ENCODE measurements at regions not wholly inside any gene's neighbourhood (a gene's known extent, or its start where the extent isn't known, plus 50 kb on each side); places are given as distances from the start of the nearest gene placed in this dataset.
"Not testable (repeated sequence)": the region's sequence is repeated elsewhere in the genome, so short reads cannot be mapped to it uniquely, and the experiment has no call there.

- Mint-ChIP-seq H3K4me1 (ENCODE audit: low read depth, unreplicated experiment) (no peaks in the 10 kb centered on the region), H3K9me3 (ENCODE audit: unreplicated experiment) (no peaks in the 10 kb centered on the region), H3K27ac (ENCODE audit: unreplicated experiment) (no peak overlapping the region), H3K36me3 (ENCODE audit: unreplicated experiment) (no peaks in the 10 kb centered on the region), H3K4me3 (ENCODE audit: unreplicated experiment) (no peak overlapping the region), H3K27me3 (ENCODE audit: unreplicated experiment) (no peaks in the 10 kb centered on the region)
- TF ChIP-seq, protein P1, sequence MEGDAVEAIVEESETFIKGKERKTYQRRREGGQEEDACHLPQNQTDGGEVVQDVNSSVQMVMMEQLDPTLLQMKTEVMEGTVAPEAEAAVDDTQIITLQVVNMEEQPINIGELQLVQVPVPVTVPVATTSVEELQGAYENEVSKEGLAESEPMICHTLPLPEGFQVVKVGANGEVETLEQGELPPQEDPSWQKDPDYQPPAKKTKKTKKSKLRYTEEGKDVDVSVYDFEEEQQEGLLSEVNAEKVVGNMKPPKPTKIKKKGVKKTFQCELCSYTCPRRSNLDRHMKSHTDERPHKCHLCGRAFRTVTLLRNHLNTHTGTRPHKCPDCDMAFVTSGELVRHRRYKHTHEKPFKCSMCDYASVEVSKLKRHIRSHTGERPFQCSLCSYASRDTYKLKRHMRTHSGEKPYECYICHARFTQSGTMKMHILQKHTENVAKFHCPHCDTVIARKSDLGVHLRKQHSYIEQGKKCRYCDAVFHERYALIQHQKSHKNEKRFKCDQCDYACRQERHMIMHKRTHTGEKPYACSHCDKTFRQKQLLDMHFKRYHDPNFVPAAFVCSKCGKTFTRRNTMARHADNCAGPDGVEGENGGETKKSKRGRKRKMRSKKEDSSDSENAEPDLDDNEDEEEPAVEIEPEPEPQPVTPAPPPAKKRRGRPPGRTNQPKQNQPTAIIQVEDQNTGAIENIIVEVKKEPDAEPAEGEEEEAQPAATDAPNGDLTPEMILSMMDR (IDR thresholded peaks at IDR 0.05; ENCODE audit: partially characterized antibody, unreplicated experiment), result no peak
- DNase-seq, result no peak
These were observed 262.5 kb downstream of the KCNJ3 start for GRCh38 chr2:154960802-154961583.

DNA sequence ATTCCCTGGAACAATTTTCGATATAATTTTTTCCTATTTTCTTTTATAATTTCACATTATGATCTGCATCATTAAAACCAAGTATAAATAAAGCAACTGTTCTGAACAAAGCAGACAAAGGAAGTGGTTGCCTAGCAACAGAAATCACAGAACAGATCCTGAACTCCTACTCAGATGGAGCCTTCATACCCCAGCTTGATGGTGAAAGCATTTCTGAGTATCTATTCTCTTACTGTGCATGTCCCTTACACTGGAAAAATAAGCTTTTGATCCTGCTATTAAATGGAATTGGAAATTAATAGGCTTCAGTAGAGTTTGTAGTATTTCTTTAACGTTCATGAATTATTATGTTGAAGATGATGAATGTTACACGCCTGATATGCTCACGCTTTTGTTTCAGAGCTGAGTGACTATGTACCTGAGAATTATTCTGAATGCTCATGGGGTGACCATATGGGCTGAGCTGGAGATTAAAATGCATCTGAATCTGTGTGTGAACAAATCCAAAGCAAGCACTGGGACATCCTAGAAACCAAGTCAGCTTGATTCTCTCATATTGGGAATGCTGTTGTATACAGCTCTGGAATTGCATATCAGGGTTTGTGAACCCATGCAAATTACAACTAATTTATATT is 254.0 kb downstream of the KCNJ3 start:
- peak overlapping the region; percentile 64 for H3K27ac Mint-ChIP-seq (ENCODE audit: unreplicated experiment)
- H3K27me3 Mint-ChIP-seq (ENCODE audit: unreplicated experiment), result no peaks in the 10 kb centered on the region
- no peaks in the 10 kb centered on the region for H3K9me3 Mint-ChIP-seq (ENCODE audit: unreplicated experiment)
- H3K4me3 Mint-ChIP-seq (ENCODE audit: unreplicated experiment), result no peak overlapping the region
- no peaks in the 10 kb centered on the region for H3K36me3 Mint-ChIP-seq (ENCODE audit: unreplicated experiment)
- no peak for DNase-seq
- TF ChIP-seq, protein P1 (IDR thresholded peaks at IDR 0.05; ENCODE audit: partially characterized antibody, unreplicated experiment), result no peak
- peaks cover 5% of the 10 kb centered on the region for H3K4me1 Mint-ChIP-seq (ENCODE audit: low read depth, unreplicated experiment)

DNA sequence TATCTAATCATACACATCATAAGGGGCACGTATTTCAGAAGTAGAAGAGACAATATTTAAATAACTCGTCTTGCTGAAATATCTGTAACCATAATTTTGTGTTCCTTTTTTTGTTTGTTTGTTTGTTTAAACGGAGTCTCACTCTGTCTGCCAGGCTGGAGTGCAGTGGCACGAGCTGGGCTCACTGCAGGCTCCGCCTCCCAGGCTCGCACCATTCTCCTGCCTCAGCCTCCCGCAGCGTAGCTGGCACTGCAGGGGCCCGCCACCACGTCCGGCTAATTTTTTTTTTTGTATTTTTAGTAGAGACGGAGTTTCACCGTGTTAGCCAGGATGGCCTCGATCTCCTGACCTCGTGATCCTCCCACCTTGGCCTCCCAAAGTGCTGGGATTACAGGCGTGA is 248.9 kb downstream of the KCNJ3 start:
- not testable (repeated sequence) for H3K4me3 Mint-ChIP-seq (ENCODE audit: unreplicated experiment); H3K4me1 Mint-ChIP-seq (ENCODE audit: low read depth, unreplicated experiment); DNase-seq; H3K27me3 Mint-ChIP-seq (ENCODE audit: unreplicated experiment); H3K27ac Mint-ChIP-seq (ENCODE audit: unreplicated experiment); H3K36me3 Mint-ChIP-seq (ENCODE audit: unreplicated experiment); H3K9me3 Mint-ChIP-seq (ENCODE audit: unreplicated experiment)

- H3K9me3 Mint-ChIP-seq (ENCODE audit: unreplicated experiment), result no peaks in the 10 kb centered on the region
- no peak overlapping the region for H3K4me3 Mint-ChIP-seq (ENCODE audit: unreplicated experiment)
- no peak overlapping the region for H3K27ac Mint-ChIP-seq (ENCODE audit: unreplicated experiment)
- H3K4me1 Mint-ChIP-seq (ENCODE audit: low read depth, unreplicated experiment), result no peaks in the 10 kb centered on the region
- no peak for DNase-seq
- no peaks in the 10 kb centered on the region for H3K36me3 Mint-ChIP-seq (ENCODE audit: unreplicated experiment)
- no peaks in the 10 kb centered on the region for H3K27me3 Mint-ChIP-seq (ENCODE audit: unreplicated experiment)
- TF ChIP-seq, protein P1 (IDR thresholded peaks at IDR 0.05; ENCODE audit: partially characterized antibody, unreplicated experiment), result no peak
These were observed 247.5 kb downstream of the KCNJ3 start for GRCh38 chr2:154945984-154946383.

DNA sequence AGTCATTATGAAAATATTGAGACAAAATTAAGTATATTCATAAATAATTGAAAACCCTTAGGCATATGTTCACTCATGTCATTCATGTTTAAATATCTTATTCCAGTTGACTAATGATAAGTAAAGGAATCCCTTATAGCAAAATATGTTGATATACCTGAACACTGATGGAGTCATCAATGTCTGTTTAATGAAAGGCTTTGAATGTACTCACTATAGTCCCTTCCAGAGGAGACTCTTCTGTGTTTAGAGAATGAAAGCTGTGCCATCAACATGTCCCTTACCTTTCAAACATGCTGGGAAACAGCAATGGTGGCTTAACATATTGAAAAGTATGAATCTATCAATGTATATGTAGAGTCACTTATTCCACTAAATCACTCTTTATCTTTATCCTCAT is 242.9 kb downstream of the KCNJ3 start:
- H3K36me3 Mint-ChIP-seq (ENCODE audit: unreplicated experiment), result no peaks in the 10 kb centered on the region
- no peaks in the 10 kb centered on the region for H3K27me3 Mint-ChIP-seq (ENCODE audit: unreplicated experiment)
- no peak overlapping the region for H3K4me3 Mint-ChIP-seq (ENCODE audit: unreplicated experiment)
- H3K4me1 Mint-ChIP-seq (ENCODE audit: low read depth, unreplicated experiment), result no peaks in the 10 kb centered on the region
- no peak for DNase-seq
- TF ChIP-seq, protein P1 (IDR thresholded peaks at IDR 0.05; ENCODE audit: partially characterized antibody, unreplicated experiment), result no peak
- H3K27ac Mint-ChIP-seq (ENCODE audit: unreplicated experiment), result no peak overlapping the region
- H3K9me3 Mint-ChIP-seq (ENCODE audit: unreplicated experiment), result no peaks in the 10 kb centered on the region

Data from glutamatergic neuron (in vitro differentiated cells).